ENCODE measurements at regions not wholly inside any gene's neighbourhood (a gene's known extent, or its start where the extent isn't known, plus 50 kb on each side); places are given as distances from the start of the nearest gene placed in this dataset.
A peak's percentile ranks its signal among the peaks of the same experiment; 100 is the strongest.

DNA sequence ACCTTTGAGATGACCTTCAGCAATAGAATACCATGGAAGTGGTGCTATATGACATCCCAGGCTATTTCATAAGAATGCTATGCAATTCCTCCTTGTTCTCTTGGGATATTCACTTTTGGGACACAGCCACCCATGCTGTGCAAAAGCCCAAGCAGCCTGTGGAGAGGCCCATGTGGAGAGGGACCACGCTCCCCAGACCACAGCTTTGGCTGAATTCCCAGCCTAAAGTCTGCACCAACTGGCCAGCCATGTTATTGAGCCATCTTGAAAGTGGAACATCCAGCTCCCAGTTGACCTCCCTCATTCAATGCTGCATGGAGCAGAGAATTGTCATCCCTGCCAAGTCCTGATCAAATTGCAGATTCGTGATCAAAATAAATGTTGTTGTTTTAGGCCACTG, 275.1 kb downstream of the SUDS3 start:
- ATAC-seq (no peak), DNase-seq (no peak)
- intact Hi-C loops (cut with DNase I, micrococcal nuclease), result no loop called here

DNA sequence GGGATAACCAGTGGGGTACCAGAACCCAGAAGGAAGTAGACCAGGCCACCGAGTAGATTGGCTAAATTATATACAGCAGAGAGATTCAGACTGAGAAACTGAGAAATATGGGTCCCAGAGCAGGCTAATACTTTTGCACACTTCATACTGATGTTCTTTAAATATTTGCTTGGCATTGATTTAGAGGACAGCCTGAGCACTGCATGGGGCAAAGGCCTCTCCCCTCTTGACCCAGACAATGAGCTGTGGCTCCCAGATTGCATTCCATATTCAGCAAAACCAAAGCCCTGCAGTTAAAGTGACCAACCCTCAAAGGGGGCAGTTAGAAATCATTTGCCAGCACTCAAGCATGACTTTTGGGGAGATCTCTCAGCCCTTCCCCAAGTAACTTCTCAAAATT, 279.2 kb downstream of the SUDS3 start:
- intact Hi-C loops (cut with DNase I, micrococcal nuclease), result no loop called here
- DNase-seq (no peak), ATAC-seq (no peak)

DNA sequence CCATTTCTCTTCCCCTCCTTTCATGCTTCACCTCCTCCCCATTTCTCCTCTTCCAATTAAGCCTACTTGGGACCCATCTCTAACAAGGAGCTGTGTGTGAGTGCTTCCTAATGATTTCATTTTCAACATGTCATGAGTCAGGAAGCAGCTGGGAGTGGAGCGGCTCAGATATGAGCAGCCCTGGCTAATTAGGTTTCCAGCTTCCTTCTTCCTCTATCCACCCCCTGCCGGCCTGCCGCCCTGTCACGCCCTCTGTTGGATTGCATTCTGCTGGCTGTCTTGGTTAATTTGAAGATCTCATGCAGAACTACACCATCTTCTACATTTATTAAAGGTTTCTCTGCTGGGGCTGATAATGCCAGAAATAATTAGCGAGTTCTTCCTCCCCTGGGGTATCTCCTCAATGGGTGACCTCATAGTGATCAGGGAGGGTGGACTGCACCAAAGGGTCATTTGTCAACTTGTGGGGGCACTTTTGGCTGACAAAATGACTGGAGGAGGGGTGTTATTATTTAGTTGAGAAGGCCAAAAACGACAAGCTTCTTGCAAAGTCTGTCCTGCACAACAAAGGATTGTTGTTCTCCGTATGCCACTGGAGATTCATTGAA, 300.9 kb upstream of the SRRM4 start:
- intact Hi-C loops (cut with DNase I, micrococcal nuclease), result no loop called here

DNA sequence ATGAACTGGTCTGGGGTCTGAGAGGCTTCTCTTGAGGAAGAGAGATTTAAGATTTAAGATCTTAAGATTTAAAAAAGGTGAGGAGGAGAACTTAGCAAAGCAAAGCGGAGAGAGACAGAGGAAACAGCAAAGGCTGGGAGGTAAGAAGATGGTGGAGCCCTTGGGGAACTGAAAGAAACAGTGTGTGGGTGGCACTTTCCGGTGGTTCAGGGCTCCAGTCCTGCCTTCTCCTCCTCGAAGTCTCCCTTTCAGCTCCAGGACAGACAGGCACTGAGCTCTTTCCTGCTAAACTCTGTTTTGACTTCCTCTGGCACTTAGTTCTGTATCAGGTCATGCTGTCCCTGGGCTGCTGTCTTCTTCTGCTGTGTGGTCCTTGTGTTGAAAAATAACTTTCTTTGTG, 298.7 kb upstream of the SRRM4 start:
- DNase-seq (no peak), ATAC-seq (no peak)
- intact Hi-C loops (cut with DNase I, micrococcal nuclease), result no loop called here

More for the DNA sequence above, 300.9 kb upstream of the SRRM4 start:
- DNase-seq (peak; percentile 30 to 39), ATAC-seq (peak; percentile 99)

DNA sequence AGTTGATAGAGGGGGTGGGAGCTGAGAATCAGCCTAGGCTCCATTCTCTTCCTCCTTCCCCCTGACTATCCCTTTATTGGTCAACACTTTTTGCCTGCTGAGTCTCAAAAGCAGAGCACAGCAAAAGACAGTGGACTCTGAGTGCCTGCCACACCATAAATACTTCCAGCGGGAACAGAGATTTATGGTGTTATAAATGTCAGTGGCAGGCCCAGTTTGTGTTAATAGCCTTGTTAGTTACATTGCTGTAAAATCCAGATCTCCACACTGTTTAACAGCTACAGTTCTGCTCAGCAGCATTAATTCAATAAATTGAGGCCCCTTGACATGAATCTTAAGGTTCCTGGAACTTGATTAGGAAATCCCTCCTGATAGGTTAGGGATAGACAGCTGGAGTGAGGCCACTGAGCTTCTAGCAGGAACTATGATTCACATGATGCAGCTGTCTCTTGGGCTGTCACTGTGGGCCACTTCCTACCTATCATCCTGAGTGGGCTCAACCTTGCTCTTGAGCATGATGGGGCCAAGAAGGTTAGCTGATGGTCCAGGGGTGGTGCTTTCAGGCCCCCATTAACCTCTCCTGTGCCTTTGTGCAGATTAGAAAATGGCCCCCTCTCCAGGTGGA, 295.2 kb upstream of the SRRM4 start:
- intact Hi-C loops (cut with DNase I, micrococcal nuclease), result no loop called here
- peak in 1 of 2 donors; percentile 44 for DNase-seq
- ATAC-seq, result peak; percentile 100

DNA sequence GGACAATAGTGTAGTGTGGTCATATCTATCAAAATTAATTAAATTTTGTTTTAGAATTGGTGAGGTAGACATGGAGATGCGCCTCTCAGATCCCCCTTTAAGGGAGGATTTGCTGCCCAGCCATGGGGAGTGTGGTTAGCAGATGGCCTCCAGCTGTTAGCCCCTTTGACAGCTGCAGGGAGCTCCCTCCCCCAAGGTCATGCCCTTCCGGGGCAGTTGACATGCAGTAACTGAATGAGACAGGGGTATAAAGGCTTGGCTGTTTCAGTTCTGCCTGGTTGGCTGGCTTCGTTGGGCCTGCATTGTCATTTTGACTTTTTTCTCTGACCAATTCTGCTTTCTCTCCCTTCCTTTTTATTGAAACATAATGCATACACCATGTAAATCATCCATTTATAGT, 291.5 kb upstream of the SRRM4 start:
- DNase-seq (no peak), ATAC-seq (no peak)
- intact Hi-C loops (cut with DNase I, micrococcal nuclease), result no loop called here

DNA sequence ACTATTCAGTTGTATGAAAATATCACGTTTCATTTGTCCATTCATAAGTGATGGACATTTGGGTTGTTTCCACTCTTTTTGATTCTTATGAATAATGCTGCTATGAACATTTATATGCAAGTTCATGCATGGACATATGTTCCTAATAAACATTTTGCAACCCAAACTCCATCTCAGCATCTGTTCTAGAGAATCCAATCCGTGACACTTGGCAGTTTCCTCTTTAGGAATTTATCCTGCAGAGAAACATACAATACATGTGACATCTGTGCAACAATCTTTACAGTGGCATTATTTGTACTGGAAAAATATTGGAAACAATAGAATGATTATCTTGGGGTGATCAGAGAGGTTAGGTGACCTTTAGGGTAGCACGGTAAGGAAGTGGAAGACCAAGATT, 290.8 kb upstream of the SRRM4 start:
- DNase-seq, result no peak
- intact Hi-C loops (cut with DNase I, micrococcal nuclease), result no loop called here
- ATAC-seq, result no peak

DNA sequence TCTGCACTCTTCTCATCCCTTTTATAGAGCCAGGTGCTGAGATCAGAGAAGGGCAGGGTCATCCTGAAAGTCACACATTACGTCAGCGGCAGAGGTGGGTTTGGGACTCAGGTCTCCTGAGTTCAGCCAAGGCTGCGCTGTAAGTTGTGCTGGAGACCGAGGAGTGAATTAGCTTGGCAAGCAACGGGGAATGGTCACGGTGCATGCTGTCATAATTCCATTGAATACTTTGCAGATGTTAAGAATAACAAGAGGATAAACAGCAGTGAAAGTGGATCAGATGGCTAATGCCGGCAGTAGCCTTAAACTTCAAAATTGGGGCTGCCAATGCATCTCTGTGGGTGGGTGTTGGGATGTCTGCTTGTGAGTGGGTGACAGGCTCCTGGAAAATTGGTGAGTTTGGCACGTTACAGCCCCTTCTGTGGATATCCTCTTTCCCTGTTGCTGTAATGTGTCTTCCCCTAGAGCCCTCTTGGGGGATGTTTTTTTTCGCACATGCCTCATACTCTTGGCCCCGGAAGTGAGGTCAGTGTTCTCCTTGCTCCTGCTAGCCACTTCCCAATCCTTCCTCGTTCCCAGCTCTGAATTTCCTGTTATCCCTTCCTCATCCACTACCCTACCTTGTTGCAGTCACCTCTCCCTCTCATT, 287.1 kb upstream of the SRRM4 start:
- intact Hi-C loops (cut with DNase I, micrococcal nuclease), result no loop called here
- ATAC-seq (no peak), DNase-seq (no peak)

DNA sequence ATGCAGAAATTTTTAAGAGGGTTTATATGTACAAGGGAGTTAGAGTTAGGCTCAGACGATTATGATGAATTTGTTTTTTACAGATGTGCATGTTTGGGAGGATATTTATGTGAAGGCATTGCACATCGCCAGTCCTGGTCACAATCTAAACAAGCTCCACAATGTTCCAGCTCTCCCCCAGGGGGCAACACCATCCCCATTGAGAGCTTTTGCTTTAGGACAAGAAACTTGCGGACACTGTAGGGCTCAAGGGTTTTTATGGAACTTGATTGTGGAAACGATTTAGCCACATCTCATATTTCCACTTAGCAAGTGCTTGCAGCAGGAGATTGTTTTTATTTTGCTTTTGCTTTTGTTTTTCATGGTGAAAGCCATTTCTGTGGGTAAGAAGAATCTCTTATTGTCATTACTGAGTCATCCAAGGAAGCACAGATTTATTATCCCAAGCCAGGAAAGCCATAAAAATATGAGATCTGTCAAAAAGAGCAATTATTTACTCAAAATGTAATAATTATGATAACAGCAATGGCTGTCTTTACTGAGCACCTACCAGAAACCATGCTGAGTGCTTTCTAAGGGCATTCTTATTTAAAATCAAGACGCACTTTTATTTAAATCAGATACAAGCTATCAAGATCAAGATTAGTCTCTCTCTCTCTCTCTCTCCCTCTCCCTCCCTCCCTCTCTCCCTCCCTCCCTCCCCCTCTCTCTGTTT, 276.7 kb upstream of the SRRM4 start:
- DNase-seq (no peak), ATAC-seq (no peak)
- intact Hi-C loops (cut with DNase I, micrococcal nuclease), result no loop called here

DNA sequence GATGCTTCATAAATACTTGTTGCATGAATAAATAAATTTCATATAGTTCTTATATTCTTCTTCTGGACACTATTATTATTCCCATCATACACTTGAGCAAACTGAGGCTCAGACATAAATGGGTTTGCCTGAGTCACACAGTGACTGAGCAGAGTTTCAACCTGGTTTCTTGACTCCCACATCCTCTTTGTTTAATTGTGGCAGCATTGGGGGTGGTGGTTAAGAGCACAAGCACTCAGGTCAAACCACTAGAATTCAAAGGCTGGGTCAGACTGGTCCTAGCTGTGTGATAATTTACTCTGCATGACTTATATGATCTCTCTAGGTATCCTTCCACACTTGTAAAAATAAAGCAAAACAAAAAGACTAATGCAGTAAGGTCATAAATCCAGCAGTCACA, 274.9 kb upstream of the SRRM4 start:
- ATAC-seq, result no peak
- no peak for DNase-seq
- intact Hi-C loops (cut with DNase I, micrococcal nuclease), result no loop called here

DNA sequence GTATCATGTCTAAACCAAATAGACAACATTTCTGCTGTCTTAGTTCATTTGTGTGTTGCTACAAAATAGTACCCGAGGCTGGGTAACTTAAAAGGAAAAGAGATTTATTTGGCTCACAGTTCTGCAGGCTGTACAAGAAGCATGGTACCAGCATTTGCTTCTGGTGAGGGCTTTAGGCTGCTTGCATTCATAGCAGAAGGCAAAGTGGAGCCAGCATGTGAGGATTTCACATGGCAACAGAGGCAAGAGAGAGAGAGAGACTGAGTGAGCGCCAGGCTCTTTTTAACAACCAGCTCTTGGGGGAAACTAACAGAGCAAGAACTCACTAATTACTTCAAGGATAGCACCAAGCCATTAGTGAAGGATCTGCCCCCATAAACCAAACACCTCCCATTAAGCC, 271.4 kb upstream of the SRRM4 start:
- DNase-seq, result no peak
- no peak for ATAC-seq
- intact Hi-C loops (cut with DNase I, micrococcal nuclease), result no loop called here

DNA sequence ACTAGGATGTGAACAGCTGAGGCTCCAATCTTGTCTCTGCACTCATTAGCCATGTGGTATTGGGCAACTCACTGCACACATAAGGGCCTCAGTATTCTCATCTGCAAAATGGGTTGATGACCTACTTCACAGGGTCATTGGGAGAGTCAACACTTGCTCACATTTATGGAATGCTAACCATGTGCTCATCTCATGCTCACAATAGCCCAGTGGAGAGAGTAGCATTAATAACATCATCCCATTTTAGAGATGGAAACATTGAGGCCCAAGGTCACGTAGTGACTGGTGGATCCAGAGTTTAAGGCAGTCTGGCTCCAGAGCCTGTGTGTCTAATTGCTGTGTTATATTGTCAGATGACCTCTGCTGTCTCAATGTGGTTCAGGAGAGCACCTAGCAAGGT, 270.2 kb upstream of the SRRM4 start:
- ATAC-seq (no peak), DNase-seq (no peak)
- intact Hi-C loops (cut with DNase I, micrococcal nuclease), result no loop called here

DNA sequence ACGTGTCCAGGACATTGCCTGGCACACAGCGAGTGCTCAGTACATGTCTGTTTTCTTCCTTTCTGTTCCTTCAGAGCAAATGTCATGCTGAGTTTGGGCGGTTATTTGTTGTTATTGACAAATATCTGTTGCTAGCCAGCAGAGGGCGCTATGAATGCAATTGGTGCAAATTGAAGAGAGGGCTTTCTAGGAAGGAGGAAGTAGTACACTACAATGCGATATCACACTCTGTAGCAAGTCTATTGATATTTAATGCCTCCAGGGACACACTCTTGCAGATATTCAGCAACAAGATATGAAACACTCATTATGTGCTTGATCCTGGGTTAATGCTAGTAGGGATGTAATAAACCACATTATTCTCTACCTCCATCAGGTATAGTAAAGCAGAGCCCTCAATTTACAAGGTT, 267.3 kb upstream of the SRRM4 start:
- ATAC-seq, result peak; percentile 46
- DNase-seq, result peak in 1 of 2 donors; percentile 7
- intact Hi-C loops (cut with DNase I, micrococcal nuclease), result no loop called here

DNA sequence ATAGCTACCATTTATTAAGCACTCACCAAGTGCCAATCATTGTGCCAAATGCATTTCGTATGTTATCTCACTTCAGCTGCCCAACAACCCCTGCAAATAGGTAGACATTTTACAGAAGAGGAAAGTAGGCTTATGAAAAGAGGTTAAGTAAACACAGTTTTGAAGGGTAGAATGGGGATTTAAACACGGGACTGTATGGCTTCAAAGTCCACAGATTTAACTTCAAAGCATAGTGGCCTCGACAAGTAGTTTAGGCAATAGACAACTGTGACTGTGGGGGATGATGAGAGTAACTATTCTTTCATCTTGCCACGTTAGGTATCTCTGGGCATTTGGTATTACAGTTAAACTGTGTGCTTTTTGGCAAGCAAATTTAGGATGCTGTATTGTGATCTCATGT, 266.8 kb upstream of the SRRM4 start:
- intact Hi-C loops (cut with DNase I, micrococcal nuclease), result no loop called here
- DNase-seq, result no peak
- ATAC-seq, result no peak

DNA sequence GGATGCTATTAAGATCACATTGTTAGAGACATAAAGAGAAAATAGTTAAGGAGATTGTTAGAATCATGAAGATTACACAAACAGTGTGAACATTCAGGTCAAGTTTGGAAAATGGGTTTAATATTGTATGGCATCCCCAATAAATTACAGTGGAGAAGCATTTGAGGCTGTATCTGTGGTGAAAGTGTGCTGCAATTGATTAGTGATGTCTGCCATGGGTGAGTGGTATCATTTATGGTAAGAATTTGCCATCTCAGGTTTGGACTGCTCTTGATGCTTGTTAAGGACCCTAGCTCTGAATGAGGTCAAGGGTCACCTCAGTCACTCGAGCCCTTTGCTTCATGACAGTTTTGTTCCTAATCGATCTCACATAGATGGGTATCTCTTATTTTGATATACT, 265.7 kb upstream of the SRRM4 start:
- ATAC-seq, result no peak
- intact Hi-C loops (cut with DNase I, micrococcal nuclease), result no loop called here
- no peak for DNase-seq

DNA sequence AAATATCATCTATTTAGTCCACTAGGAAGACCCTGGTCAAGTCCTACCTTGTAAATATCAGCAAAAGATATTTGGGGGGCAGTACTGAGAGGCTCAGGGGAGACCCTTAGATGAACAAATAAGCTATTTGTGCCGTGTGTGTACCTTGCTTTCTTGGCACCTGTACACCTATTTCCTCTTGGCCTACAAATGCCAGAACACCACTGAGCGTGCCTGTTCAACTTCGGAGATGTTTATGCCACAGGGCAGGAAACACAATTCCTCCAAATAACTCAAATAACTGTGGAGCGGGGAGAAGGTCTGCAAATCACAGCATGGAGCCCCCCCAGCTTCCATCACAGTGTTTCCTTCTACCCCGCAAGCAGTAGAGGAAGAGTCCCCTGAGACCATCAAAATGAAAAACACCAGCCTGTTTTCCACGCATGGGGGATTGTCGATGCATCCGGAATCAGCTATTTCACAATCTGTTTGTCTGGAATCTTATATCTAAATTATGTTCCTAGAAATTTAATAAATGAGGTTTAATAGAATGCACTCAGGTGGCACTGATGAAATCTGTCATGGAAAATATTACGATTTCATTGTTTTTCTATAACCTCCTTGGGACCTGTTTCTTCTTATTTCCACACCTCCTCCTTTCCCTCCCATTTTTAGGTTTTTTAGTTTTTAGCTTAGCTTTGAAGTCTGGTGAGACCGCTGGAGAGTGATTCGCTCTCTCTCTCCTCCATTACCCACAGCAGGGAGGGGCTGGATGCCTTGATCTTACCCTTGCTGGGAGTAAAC, 254.0 kb upstream of the SRRM4 start:
- ATAC-seq (no peak), DNase-seq (no peak)
- intact Hi-C loops (cut with DNase I, micrococcal nuclease), result no loop called here

DNA sequence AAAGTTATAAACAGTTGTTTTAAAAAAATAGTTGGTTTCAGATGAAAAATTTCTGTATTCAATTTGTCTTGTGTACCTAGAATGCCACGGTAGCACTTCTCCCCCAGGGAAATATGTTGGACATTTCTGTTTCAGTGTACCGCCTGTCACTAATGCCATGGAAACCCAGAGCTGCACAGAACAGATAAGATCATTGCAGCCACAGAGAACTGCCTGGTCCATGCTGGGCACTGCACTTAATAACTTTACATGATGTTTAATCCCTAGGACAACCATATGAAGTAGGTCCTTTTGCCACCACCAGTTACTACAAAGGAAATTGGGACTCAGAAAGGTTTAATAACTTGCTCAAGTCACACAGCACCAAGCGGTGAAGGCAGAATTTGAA, 253.4 kb upstream of the SRRM4 start:
- ATAC-seq, result no peak
- DNase-seq, result no peak
- intact Hi-C loops (cut with DNase I, micrococcal nuclease), result no loop called here

DNA sequence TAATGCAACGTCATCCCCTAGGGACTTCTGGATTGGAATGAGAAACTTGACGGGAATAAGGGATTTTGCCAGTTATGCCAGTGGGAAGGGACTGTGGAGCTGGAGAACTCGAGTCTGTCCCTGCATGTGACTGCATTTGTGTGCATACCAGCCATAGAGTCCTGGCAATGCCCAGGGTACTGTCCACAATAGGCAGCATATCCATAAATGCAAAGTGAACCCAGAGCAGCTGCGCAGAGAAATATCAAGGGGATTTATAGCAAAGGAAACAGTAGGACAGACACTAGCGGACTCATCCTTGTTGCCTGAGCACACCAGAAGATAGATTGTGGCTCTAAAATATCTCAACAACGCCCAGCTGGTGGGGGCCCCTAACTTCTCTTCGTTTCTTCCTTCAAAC, 247.1 kb upstream of the SRRM4 start:
- no peak for DNase-seq
- intact Hi-C loops (cut with DNase I, micrococcal nuclease), result no loop called here
- ATAC-seq, result no peak

DNA sequence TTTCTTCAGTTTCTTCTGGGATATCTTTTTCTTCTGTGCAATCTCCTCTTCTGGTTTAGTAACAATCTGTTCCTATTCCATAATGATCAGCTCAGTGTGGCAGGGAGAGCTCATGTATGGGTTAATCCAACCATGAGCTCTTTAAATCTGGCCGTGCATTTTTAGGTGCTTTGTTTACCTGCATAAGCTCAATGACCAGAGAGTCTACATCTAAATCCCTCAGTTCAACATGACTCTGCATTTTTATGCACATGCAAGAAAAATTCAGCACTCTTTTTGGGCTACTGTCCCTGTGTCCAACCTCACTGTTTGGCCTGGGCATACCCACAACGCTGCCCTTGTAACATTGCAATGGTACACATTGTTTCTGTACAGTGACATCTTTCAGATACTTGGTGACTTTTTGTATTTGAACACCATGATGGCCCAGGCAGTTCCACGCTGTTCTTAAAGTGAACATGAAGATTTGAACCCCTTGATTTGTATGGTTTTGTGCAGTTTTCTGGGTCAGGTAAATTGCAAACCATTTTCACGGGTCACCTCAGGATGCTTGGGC, 243.3 kb upstream of the SRRM4 start:
- ATAC-seq (no peak), DNase-seq (no peak)
- intact Hi-C loops (cut with DNase I, micrococcal nuclease), result no loop called here
